Fibroblast of lung (primary cell): ENCODE measurements at regions not wholly inside any gene's neighbourhood (a gene's known extent, or its start where the extent isn't known, plus 50 kb on each side); places are given as distances from the start of the nearest gene placed in this dataset.

Experiments
- DNase-seq, 2 donors: peaks; one replicate each; pipeline versions ENCODE4 v3.0.0 to v3.0.0-alpha.2; 2010; ENCODE audit warnings: low read depth in 2 of 2
- H2AFZ ChIP-seq: 2 replicates; pipeline ENCODE4 v1.5.1; 2012; ENCODE audit warnings: low read length, control low read depth, inconsistent platforms
- H3K27ac ChIP-seq: 2 replicates; pipeline ENCODE4 v1.5.1; 2011; ENCODE audit warnings: low read length, control low read depth; ENCODE audit not compliant: insufficient read depth
- H3K27me3 ChIP-seq: 2 replicates; pipeline ENCODE4 v1.5.1; 2011; ENCODE audit warnings: mild to moderate bottlenecking, low read length; ENCODE audit not compliant: control insufficient read depth, insufficient read depth
- H3K36me3 ChIP-seq: 2 replicates; pipeline ENCODE4 v1.5.1; 2011; ENCODE audit warnings: low read length; ENCODE audit not compliant: control insufficient read depth, insufficient read depth
- H3K4me1 ChIP-seq: 2 replicates; pipeline ENCODE4 v1.5.1; 2011; ENCODE audit warnings: low read length; ENCODE audit not compliant: control insufficient read depth, insufficient read depth; ENCODE audit errors: extremely low read depth
- H3K4me2 ChIP-seq: 2 replicates; pipeline ENCODE4 v1.5.1; 2011; ENCODE audit warnings: low read length, control low read depth; ENCODE audit not compliant: insufficient read depth; ENCODE audit errors: extremely low read depth
- H3K4me3 ChIP-seq, 4 experiments: fragments of 200-600 bp in 1 of 4; sonication (generic) in 1 of 4; replicated peaks in 1 of 4; 2 replicates each; pipeline ENCODE4 v1.5.1; 2011 to 2016; ENCODE audit warnings: low read length in 4 of 4, low read depth in 3 of 4, mild to moderate bottlenecking in 3 of 4, control low read depth in 2 of 4, inconsistent platforms in 1 of 4, mixed read lengths in 1 of 4; ENCODE audit not compliant: insufficient read depth in 1 of 4; ENCODE audit errors: control extremely low read depth in 1 of 4
- H3K79me2 ChIP-seq: 2 replicates; pipeline ENCODE4 v1.5.1; 2012; ENCODE audit warnings: mild to moderate bottlenecking, low read length, inconsistent platforms; ENCODE audit not compliant: control insufficient read depth, insufficient read depth
- H3K9ac ChIP-seq: 2 replicates; pipeline ENCODE4 v1.5.1; 2011; ENCODE audit warnings: mild to moderate bottlenecking, low read length, control low read depth; ENCODE audit not compliant: insufficient read depth
- H3K9me3 ChIP-seq: 2 replicates; pipeline ENCODE4 v1.5.1; 2012; ENCODE audit warnings: low read depth, low read length; ENCODE audit not compliant: control insufficient read depth, insufficient read depth
- H4K20me1 ChIP-seq: 2 replicates; pipeline ENCODE4 v1.5.1; 2011; ENCODE audit warnings: low read length; ENCODE audit not compliant: control insufficient read depth, insufficient read depth; ENCODE audit errors: extremely low read depth
- EZH2 ChIP-seq: IDR thresholded peaks from 2 replicates; pipeline ENCODE4 v1.5.1; 2012; ENCODE audit warnings: low read length, control low read depth, mild to moderate bottlenecking; ENCODE audit errors: missing control alignments
- TF ChIP-seq, protein P1 (sequence below), 2 donors: IDR thresholded peaks in 1 of 2; conservative IDR thresholded peaks in 1 of 2; 1 replicate in 1 of 2; 2 replicates in 1 of 2; pipeline ENCODE4 v1.5.1; 2011 to 2012; ENCODE audit warnings: low read length in 2 of 2, control low read depth in 1 of 2, inconsistent platforms in 1 of 2, low read depth in 1 of 2, mild to moderate bottlenecking in 1 of 2

DNA sequence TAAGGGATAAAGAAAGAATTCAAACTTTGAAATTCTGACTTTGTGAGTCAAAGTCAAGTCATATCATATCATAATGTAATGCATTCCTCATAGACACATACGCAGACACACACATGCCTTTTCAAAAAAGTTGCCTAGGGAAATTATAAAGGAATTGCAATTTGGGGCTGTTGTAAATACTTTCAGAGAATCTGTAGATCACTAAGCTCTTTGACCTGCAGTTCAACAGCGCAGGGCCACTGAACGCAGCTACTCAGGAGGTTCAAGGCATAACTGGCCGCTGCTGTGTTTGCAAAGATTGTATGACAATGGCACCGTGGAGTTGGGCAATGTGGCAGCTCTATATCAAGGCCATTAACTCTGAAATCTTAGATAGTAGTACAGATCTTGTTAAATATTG is 188.4 kb upstream of the THRB start:
- DNase-seq: peak; percentile 24 to 26
- H3K9ac ChIP-seq: no peak overlapping the region
- H3K4me1 ChIP-seq: peaks cover 7% of the 10 kb centered on the region

DNA sequence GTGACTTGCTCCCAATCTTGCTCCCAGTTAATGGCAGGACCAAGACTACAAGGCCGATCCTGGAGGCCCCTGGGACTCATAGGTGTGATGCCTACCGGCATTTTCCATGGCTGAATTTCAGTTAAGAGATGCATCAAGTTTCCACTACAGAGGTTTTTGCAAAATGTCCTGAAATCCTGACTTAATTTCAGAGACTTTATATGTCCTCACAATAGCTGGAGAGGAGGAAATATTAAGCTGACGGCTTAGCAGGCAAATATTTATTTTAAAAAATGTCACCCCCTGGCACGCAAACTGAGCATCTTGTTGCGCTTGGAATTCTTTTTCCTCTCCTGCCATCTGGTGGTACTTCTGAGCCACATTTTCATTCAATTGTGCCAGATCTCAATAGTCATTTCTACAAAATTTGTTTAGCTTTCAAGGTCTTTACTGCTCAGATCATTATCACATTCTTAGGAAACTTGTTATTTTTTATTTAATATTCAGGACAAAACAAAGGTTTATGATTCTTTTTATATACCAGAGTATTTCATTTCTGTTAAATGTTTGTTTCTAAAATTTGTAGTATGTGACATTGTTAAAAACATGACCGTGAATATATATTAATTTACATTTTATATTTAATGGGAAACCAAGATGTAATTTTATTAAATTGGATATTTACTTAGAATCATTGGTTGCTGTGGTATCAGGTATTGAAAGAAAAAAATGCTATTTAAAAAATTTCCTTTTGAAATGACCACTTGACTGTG is 189.2 kb upstream of the THRB start:
- no peaks in the 10 kb centered on the region for H3K36me3 ChIP-seq
- H3K79me2 ChIP-seq: no peaks in the 10 kb centered on the region
- H3K9me3 ChIP-seq: no peaks in the 10 kb centered on the region
- no peak overlapping the region for H3K4me2 ChIP-seq
- no peak overlapping the region for H2AFZ ChIP-seq
- H4K20me1 ChIP-seq: no peaks in the 10 kb centered on the region
- peaks cover 7% of the 10 kb centered on the region for H3K4me1 ChIP-seq
- H3K27me3 ChIP-seq: no peaks in the 10 kb centered on the region
- no peak overlapping the region for H3K9ac ChIP-seq
- no peak overlapping the region for H3K4me3 ChIP-seq
- TF ChIP-seq, protein P1, sequence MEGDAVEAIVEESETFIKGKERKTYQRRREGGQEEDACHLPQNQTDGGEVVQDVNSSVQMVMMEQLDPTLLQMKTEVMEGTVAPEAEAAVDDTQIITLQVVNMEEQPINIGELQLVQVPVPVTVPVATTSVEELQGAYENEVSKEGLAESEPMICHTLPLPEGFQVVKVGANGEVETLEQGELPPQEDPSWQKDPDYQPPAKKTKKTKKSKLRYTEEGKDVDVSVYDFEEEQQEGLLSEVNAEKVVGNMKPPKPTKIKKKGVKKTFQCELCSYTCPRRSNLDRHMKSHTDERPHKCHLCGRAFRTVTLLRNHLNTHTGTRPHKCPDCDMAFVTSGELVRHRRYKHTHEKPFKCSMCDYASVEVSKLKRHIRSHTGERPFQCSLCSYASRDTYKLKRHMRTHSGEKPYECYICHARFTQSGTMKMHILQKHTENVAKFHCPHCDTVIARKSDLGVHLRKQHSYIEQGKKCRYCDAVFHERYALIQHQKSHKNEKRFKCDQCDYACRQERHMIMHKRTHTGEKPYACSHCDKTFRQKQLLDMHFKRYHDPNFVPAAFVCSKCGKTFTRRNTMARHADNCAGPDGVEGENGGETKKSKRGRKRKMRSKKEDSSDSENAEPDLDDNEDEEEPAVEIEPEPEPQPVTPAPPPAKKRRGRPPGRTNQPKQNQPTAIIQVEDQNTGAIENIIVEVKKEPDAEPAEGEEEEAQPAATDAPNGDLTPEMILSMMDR (conservative IDR thresholded peaks at IDR 0.05 in 1 of 2, IDR thresholded peaks at IDR 0.05 in 1 of 2; ENCODE audit: low read depth in 1 of 2, low read length in 2 of 2): peak; percentile 68 to 70
- TF ChIP-seq EZH2: no peak
- no peak overlapping the region for H3K27ac ChIP-seq
- peak; percentile 56 to 90 for DNase-seq

More for the DNA sequence above, 188.4 kb upstream of the THRB start:
- Histone ChIP-seq H3K27ac (peak overlapping the region; percentile 26), H4K20me1 (no peaks in the 10 kb centered on the region), H3K36me3 (no peaks in the 10 kb centered on the region), H3K9me3 (no peaks in the 10 kb centered on the region), H3K27me3 (no peaks in the 10 kb centered on the region), H3K4me3 (no peak overlapping the region), H2AFZ (no peak overlapping the region), H3K4me2 (no peak overlapping the region), H3K79me2 (no peaks in the 10 kb centered on the region)
- TF ChIP-seq, protein P1 (conservative IDR thresholded peaks at IDR 0.05 in 1 of 2, IDR thresholded peaks at IDR 0.05 in 1 of 2; ENCODE audit: low read depth in 1 of 2, low read length in 2 of 2): no peak
- no peak for TF ChIP-seq EZH2

DNA sequence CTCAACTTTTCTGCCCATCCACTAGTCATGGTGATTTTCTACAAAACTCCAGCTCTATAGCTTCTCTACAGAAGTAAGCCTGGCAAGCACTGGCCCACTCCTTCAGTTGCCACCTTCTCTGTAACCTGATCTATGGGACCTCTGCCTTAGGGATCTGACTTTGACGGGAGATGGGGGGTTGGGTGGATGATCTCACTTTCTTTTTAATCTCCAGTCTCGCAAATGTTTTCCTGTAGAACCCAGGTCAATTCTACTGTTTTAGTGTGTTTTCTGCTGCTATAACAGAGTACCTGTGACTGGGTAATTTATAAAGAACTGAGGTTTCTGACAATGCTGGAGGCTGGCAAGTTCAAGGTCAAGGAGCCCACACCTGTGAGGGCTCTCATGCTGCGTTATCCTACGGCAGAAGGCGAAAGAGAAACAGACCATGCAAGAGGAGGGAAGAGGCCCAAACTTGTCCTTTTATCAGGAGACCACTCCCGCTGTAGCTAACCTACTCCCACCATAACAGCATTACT is 189.9 kb upstream of the THRB start:
- no peaks in the 10 kb centered on the region for H3K36me3 ChIP-seq
- H3K79me2 ChIP-seq: no peaks in the 10 kb centered on the region
- H3K9me3 ChIP-seq: no peaks in the 10 kb centered on the region
- H3K27ac ChIP-seq: no peak overlapping the region
- H3K9ac ChIP-seq: no peak overlapping the region
- H3K4me2 ChIP-seq: no peak overlapping the region
- H3K27me3 ChIP-seq: no peaks in the 10 kb centered on the region
- no peak overlapping the region for H3K4me3 ChIP-seq
- no peak for DNase-seq
- TF ChIP-seq, protein P1 (conservative IDR thresholded peaks at IDR 0.05 in 1 of 2, IDR thresholded peaks at IDR 0.05 in 1 of 2; ENCODE audit: low read depth in 1 of 2, low read length in 2 of 2): no peak
- no peak for TF ChIP-seq EZH2
- H4K20me1 ChIP-seq: no peaks in the 10 kb centered on the region
- no peak overlapping the region for H2AFZ ChIP-seq
- peaks cover 7% of the 10 kb centered on the region for H3K4me1 ChIP-seq
